ENCODE measurements at regions not wholly inside any gene's neighbourhood (a gene's known extent, or its start where the extent isn't known, plus 50 kb on each side); places are given as distances from the start of the nearest gene placed in this dataset.
A peak's percentile ranks its signal among the peaks of the same experiment; 100 is the strongest.

- Histone ChIP-seq H3K4me3 (ENCODE audit: low read length) (no peak overlapping the region), H3K4me1 (ENCODE audit: control insufficient read depth, insufficient read depth, low read length) (no peaks in the 10 kb centered on the region), H3K27me3 (ENCODE audit: control insufficient read depth, insufficient read depth, low read length, poor library complexity, severe bottlenecking) (no peaks in the 10 kb centered on the region), H3K27ac (ENCODE audit: low read depth, low read length) (no peak overlapping the region), H3K9ac (ENCODE audit: extremely low read depth, low read length, poor library complexity, severe bottlenecking) (no peak overlapping the region), H3K36me3 (ENCODE audit: control insufficient read depth, insufficient read depth, low read length) (no peaks in the 10 kb centered on the region), H3K9me3 (ENCODE audit: control insufficient read depth, low read length) (no peaks in the 10 kb centered on the region)
- H3K36me3 Mint-ChIP-seq (ENCODE audit: low read depth): no peaks in the 10 kb centered on the region
- H3K9me3 Mint-ChIP-seq: peaks cover 5% of the 10 kb centered on the region
- no peak overlapping the region for H3K4me3 Mint-ChIP-seq
- DNase-seq: no peak
- TF ChIP-seq CTCF (conservative IDR thresholded peaks at IDR 0.05): no peak
- WGBS, 2 experiments (ENCODE audit: insufficient coverage in 1 of 2, insufficient read length in 1 of 2): 87 to 96% methylated on average over 2 of the region's 2 CpGs
- H3K27ac Mint-ChIP-seq: no peak overlapping the region
- H3K27me3 Mint-ChIP-seq (ENCODE audit: insufficient read depth): peaks cover 5% of the 10 kb centered on the region
- H3K4me1 Mint-ChIP-seq: no peaks in the 10 kb centered on the region
Measured at GRCh38 chr3:159233734-159234133, 431.9 kb downstream of the MFSD1 start.

- no peak for DNase-seq
- WGBS, 2 experiments (ENCODE audit: insufficient coverage in 1 of 2, insufficient read length in 1 of 2): 93% methylated on average over 3 of the region's 3 CpGs; no CpG with 5 or more reads in 1 of the 2 experiments
- Histone ChIP-seq H3K27me3 (ENCODE audit: control insufficient read depth, insufficient read depth, low read length, poor library complexity, severe bottlenecking) (no peaks in the 10 kb centered on the region), H3K4me1 (ENCODE audit: control insufficient read depth, insufficient read depth, low read length) (no peaks in the 10 kb centered on the region), H3K36me3 (ENCODE audit: control insufficient read depth, insufficient read depth, low read length) (no peaks in the 10 kb centered on the region), H3K27ac (ENCODE audit: low read depth, low read length) (no peak overlapping the region), H3K9me3 (ENCODE audit: control insufficient read depth, low read length) (no peaks in the 10 kb centered on the region), H3K4me3 (ENCODE audit: low read length) (no peak overlapping the region), H3K9ac (ENCODE audit: extremely low read depth, low read length, poor library complexity, severe bottlenecking) (no peak overlapping the region)
- H3K27ac Mint-ChIP-seq: no peak overlapping the region
- H3K4me1 Mint-ChIP-seq: no peaks in the 10 kb centered on the region
- peaks cover 5% of the 10 kb centered on the region for H3K27me3 Mint-ChIP-seq (ENCODE audit: insufficient read depth)
- TF ChIP-seq CTCF (conservative IDR thresholded peaks at IDR 0.05): no peak
- H3K4me3 Mint-ChIP-seq: no peak overlapping the region
- H3K9me3 Mint-ChIP-seq: peaks cover 5% of the 10 kb centered on the region
- no peaks in the 10 kb centered on the region for H3K36me3 Mint-ChIP-seq (ENCODE audit: low read depth)
Measured at GRCh38 chr3:159234306-159234705, 432.5 kb downstream of the MFSD1 start.

- WGBS, 2 experiments (ENCODE audit: insufficient coverage in 1 of 2, insufficient read length in 1 of 2): 92% methylated on average over 1 of the region's 1 CpG; no CpG with 5 or more reads in 1 of the 2 experiments
- no peaks in the 10 kb centered on the region for H3K36me3 Mint-ChIP-seq (ENCODE audit: low read depth)
- H3K9me3 Mint-ChIP-seq: no peaks in the 10 kb centered on the region
- Histone ChIP-seq H3K9ac (ENCODE audit: extremely low read depth, low read length, poor library complexity, severe bottlenecking) (no peak overlapping the region), H3K27me3 (ENCODE audit: control insufficient read depth, insufficient read depth, low read length, poor library complexity, severe bottlenecking) (no peaks in the 10 kb centered on the region), H3K4me1 (ENCODE audit: control insufficient read depth, insufficient read depth, low read length) (no peaks in the 10 kb centered on the region), H3K4me3 (ENCODE audit: low read length) (no peak overlapping the region), H3K9me3 (ENCODE audit: control insufficient read depth, low read length) (no peaks in the 10 kb centered on the region), H3K36me3 (ENCODE audit: control insufficient read depth, insufficient read depth, low read length) (no peaks in the 10 kb centered on the region), H3K27ac (ENCODE audit: low read depth, low read length) (peak overlapping the region; percentile 84)
- no peaks in the 10 kb centered on the region for H3K4me1 Mint-ChIP-seq
- no peak for TF ChIP-seq CTCF (conservative IDR thresholded peaks at IDR 0.05)
- H3K4me3 Mint-ChIP-seq: no peak overlapping the region
- H3K27ac Mint-ChIP-seq: no peak overlapping the region
- DNase-seq: no peak
- peaks cover 5% of the 10 kb centered on the region for H3K27me3 Mint-ChIP-seq (ENCODE audit: insufficient read depth)
Measured at GRCh38 chr3:159236321-159236720, 434.5 kb downstream of the MFSD1 start.

Data from endodermal cell (in vitro differentiated cells).